GM21825 (cell line): ENCODE measurements at regions not wholly inside any gene's neighbourhood (a gene's known extent, or its start where the extent isn't known, plus 50 kb on each side); places are given as distances from the start of the nearest gene placed in this dataset.

Source experiments
- ATAC-seq: cut with Tn5 transposase; IDR thresholded peaks from one replicate; pipeline ENCODE4 v1.9.1; 2021; ENCODE audit warnings: mild to moderate bottlenecking, moderate library complexity; ENCODE audit not compliant: unreplicated experiment

GRCh38 chr2:128467321-128467969 is 148.8 kb upstream of the HS6ST1 start:
- ATAC-seq, result no peak

- no peak for ATAC-seq
Observed at GRCh38 chr2:128468186-128468920, 149.7 kb upstream of the HS6ST1 start.

- ATAC-seq, result no peak
Observed at GRCh38 chr2:128469203-128469602, 150.5 kb upstream of the HS6ST1 start.

GRCh38 chr2:128469875-128470274 is 151.2 kb upstream of the HS6ST1 start:
- no peak for ATAC-seq

- ATAC-seq, result peak; percentile 34
Observed at GRCh38 chr2:128472789-128473174, 154.1 kb upstream of the HS6ST1 start.

- peak; percentile 82 for ATAC-seq
Observed at GRCh38 chr2:128473175-128474035, 154.7 kb upstream of the HS6ST1 start.

- ATAC-seq, result no peak
Observed at GRCh38 chr2:128474036-128474955, 155.6 kb upstream of the HS6ST1 start.

GRCh38 chr2:128474962-128475361 is 156.3 kb upstream of the HS6ST1 start:
- ATAC-seq, result no peak

- no peak for ATAC-seq
Observed at GRCh38 chr2:128475427-128476211, 157.0 kb upstream of the HS6ST1 start.

- no peak for ATAC-seq
Observed at GRCh38 chr2:128477026-128477820, 158.6 kb upstream of the HS6ST1 start.

GRCh38 chr2:128477891-128478290 is 159.2 kb upstream of the HS6ST1 start:
- no peak for ATAC-seq

- ATAC-seq, result no peak
Observed at GRCh38 chr2:128485761-128486639, 167.3 kb upstream of the HS6ST1 start.

- ATAC-seq, result no peak
Observed at GRCh38 chr2:128486640-128487375, 168.1 kb upstream of the HS6ST1 start.

GRCh38 chr2:128487650-128488387 is 169.2 kb upstream of the HS6ST1 start:
- no peak for ATAC-seq

- no peak for ATAC-seq
Observed at GRCh38 chr2:128488434-128488833, 169.8 kb upstream of the HS6ST1 start.

- ATAC-seq, result no peak
Observed at GRCh38 chr2:128489526-128490273, 171.0 kb upstream of the HS6ST1 start.
